CD4-positive, alpha-beta T cell treated with Interleukin-4 for 1 hour (primary cell): ENCODE measurements at regions not wholly inside any gene's neighbourhood (a gene's known extent, or its start where the extent isn't known, plus 50 kb on each side); places are given as distances from the start of the nearest gene placed in this dataset.
"Not testable (repeated sequence)": the region's sequence is repeated elsewhere in the genome, so short reads cannot be mapped to it uniquely, and the experiment has no call there.

ENCODE experiments used
- DNase-seq, 2 donors: peaks; one replicate each; pipeline ENCODE4 v3.0.0-alpha.2; 2020 to 2022

DNA sequence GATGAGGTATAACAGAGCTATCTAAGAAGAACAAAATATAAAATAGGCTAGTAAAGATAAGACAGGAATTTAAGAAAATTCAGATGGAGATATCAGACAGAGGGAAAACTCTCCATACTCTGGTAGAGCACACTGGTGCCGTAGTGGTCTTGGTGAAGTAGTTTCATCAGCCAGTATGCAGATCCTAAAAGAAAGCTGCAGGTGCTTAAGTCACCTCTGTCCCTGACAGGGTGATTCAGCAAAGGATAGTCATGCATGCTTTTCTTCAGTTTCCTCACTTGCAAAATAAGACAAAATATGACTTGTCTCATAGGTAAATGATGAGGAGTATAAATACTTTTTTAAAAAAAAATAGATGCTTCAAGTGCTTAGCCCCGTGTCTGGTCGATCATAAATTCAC is 794.9 kb downstream of the TNS3 start:
- no peak for DNase-seq

DNA sequence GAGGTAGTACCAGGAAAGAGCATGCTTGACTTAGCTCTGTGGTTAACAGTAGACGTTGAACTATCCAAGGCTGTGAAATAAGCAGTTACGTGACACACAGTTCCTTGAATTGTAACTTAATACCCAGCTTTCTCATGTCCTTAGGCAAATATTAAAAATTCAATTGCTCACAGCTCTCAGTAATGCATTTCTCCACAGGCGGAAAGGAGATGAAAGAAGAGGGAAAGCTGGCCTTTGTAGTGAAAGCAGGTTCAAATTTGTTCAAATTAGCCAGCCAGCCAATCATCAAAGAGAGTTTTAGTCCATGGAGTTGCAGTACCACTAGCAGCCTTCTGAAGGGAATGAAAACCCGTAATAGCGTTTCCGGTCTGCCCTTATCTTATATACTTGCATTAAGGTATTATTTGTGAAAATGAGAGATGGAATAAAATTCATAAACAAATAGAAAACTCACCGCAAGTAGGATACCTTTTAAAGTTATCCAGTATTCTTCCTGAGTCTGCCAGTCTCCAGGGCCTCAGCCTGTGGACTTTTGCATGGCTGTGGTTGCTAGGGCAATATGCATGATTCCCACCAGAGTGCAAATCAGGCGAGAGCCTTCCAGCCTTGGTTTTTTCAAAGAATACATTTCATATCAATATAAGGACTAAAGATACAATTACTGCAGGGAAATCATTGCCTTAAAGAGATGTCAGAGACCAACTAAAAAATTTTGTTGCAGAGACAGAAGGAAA is 795.5 kb downstream of the TNS3 start:
- no peak for DNase-seq

DNA sequence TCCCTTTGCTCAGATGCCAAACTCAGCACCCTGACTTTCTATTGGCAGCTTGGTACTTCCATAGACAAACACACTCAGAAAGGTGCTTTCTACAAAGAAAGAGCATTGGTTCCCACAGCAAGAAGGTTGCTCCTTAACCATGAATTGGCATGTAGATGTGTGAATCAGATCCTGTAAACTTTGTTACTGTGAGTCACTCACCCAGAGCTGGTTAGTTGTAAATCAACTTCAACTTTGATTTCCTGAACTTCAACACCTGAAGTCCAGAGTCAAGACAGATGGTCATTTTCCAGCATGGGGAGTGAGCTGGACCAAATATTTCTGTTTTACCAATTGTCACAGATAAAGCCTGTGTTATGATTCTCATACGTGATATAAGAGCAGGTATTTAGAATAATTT is 797.2 kb downstream of the TNS3 start:
- DNase-seq: no peak

DNA sequence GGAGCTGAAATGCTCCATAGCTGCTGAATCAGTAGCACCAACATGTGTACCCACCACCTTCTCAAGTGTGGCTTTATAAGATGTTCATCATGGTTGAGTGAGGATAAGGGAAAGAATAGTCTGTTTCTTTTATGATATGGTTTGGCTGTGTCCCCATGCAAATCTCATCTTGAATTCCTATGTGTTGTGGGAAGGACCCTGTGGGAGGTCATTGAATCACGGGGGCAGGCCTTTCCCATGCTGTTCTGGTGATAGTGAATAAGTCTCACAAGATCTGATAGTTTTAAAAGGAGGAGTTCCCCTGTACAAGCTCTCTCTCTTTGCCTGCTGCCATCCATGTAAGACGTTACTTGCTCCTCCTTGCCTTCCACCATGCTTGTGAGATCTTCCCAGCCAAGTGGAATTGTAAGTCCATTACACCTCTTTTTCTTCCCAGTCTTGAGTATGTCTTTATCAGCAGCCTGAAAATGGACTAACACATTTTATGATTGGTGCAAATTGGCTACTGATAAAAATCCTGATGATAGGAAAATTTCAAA is 799.9 kb downstream of the TNS3 start:
- no peak for DNase-seq

DNA sequence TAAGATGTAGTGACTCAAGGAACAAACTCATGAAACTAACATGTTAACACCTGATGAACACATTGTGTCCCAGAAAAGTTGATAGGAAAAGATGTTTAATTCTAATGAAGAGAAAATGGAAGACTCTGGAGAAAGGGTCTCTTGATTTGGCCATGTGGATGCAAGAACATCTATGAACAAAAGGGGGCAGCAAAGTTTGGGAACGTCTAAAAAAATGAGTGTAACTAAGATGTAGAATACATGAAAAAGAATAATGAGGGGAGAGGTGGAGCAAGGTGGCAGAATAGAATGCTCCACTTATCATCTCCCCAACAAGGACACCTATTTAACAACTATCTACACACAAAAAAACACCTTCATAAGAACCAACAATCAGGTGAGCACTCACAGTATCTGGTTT is 805.1 kb downstream of the TNS3 start:
- no peak for DNase-seq

DNA sequence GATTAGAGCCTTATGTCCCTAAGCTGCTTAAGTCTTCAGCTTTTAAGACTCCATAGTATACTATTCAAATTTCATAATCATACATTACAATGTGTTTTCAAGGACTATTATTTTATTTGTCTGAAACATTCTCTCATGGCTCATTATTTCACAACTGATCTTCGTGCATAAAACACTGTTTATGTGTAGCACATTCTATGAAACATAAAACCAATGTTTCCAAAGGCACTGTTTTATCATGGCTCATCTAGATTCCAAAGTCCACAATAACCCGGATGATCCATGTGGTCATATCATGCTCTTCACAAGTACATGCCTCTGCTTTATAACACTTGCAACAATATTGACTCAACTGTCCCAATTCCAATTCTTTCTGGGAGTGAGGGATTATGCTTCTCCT is 806.1 kb downstream of the TNS3 start:
- no peak for DNase-seq

DNA sequence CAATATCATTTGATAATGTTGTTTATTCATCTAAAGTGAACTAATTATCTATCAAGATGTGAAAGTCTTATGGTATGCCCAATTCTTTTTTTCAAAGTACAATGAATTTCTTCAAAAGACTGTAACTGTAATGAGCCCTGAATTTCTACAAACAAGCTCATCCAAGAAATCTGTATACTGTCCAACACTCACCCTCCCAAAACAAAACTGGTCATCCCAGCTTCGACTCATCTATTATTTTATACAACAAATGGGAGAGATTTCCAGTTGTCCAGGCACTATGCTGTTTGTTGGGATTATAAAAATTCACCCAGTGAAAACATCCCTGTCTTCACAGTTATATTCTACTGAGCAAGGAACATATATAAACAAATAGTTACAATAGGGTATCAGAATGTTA is 806.9 kb downstream of the TNS3 start:
- no peak for DNase-seq

DNA sequence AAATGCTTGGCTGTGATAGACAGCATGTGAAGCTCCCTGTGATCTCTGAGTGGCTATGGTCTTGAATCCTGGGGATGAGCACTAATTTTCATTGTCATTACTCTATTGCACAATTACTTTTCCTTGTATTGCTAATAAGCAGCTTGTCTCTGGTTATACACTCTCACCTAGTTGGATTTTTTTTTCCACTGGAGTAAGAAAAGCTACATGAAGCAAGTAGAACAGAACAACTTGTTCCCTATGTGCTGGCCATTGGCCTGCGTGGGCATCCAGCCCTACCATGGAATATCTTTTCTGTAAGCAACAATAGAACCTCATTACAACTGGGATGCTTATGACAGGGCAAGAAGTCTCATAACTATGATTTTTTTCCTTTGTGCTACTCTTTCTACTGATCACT is 807.4 kb downstream of the TNS3 start:
- DNase-seq: no peak

DNA sequence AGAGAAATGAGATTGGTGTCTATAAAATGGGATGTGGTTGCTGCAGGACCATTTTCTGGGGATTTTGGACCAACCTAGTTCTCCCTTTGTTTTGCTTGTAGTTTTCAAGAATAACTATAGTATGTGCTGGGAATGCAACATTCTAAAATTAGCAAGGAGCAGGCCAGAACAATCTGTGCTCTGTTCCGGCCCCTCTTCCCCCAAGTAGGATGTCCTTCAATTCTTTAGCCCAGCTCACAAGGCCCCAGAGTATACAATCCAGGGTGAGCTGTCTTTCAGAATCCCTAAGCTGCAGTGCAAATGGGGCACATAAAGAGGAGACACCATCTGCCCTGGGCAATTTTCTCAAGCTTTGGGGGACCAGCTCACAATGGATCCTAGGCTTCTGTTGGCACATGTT is 809.1 kb downstream of the TNS3 start:
- no peak for DNase-seq

DNA sequence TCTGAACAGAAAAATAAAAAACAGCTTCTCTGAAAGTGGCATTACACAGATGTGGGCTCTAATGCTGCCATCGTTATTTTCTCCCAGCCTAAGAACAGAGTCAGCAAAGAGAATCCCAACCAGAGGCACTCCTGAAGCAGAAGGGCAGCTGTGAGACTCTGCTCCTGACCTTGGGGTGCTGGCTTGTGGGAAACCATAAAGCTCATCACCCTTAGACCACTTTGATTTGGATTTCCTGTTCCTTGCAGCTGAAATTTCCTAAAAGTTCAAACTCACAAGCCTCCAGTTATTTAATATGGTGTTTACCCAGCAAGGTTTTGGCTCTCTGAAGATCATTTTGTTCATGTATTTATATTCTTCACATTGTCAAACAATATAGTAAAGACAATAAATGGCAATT is 814.8 kb downstream of the TNS3 start:
- no peak for DNase-seq

DNA sequence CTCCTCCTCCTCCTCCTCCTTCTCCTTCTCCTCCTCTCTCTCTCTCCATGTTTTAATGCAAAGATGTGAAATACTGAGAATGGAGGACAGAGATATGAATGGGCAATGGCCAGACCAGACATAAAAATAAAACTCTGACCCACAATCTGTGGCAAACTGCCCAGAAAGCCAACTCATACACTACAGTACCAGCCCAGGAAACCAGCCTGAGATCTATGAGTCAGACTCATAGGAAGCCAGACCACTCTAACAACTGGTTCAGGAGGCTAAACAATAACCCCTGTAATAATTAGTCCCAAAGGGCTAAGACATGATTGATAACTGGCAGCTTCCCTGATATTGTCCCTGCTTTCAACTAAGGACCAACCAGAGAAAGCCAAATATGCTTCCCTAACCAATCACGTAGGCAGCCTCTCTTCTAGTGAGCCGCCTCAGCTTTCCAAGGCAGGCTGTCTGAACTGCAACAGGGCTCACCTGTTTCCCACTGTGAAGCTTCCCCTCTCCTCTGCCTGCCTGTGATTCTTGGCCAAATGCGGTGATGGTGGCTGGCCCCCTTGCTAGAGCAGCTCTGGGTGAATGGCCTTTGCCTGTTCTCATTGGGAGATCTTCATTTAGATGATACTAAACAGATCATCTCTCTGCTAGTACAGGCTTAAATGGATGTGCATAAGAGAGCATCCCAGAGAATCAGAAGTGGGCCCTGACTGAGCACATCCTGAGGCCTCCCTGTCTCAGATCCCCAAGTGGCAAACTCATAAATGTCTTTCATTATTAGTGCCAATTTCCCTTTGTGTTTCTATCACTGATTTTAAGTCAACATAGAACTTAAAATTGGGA is 817.6 kb downstream of the TNS3 start:
- no peak for DNase-seq

DNA sequence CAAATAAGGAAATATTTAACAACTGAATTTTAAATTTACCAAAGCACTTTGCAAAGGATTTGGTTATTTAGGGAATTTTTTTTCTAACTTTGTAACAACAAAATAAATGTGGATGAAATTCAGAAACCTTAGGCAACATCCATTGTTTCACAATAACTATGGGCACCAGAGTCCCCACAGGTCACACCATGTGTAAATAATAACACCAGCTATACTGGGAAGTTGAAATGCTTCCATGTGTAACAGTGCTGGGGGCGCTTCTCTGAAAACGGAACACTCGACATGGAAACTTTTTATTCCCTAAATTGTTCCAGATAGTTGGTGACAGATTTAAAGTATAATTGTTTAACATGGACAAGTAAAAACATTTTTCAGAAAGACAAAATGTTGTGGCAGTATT is 818.6 kb downstream of the TNS3 start:
- DNase-seq: no peak

DNA sequence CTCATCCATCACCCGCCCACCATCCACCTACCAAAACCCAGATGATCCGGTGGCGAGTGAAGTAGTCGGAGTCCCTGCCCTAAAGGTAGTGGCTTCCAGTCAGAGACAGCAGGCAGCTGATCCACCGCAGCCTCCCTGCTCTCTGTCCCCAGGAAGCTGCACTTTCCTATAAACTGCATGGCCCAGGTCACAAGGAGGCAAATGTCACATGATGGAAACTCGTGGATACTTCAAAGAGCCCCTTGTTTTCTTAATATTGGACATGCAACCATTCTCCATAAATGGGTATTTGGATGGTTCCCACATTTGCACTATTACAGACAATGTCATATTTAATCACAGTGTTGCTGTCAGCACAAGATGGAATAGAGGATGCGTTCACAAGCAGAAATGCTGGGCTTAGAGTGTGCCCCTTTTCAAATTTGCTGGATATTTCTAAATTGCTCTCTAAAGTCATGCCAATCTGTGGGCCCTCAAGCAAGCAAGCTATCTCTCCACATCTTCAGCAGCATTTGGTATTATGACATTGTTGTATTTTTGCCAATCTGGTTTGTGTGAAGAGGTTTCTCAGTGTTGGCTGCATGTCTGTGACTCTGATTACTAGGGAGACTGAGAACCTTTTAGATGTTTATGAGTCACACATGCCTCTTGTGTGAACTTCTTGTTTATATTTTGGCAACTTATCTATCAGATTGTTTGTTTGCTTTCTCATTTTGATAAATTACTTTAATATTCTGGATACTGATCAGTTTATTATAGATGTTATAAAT is 822.0 kb downstream of the TNS3 start:
- DNase-seq: no peak

DNA sequence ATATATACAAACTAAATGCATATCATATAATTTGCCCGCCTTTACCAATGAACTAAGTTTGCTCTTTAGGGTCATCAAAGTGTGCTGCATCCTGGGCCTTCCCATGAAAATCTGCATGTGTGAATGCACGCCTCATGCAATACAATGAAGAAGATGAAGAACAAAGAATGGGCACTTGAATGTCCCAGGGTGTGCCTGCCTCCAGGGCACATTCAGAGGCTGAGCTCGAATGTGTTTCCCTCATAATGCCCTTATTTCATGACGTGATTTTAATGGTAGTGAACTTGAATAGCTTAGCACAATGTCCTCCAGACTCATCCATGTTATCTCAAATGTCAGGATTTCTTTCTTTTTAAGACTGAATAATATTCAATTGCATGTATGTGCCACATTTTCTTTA is 824.9 kb downstream of the TNS3 start:
- DNase-seq: no peak

DNA sequence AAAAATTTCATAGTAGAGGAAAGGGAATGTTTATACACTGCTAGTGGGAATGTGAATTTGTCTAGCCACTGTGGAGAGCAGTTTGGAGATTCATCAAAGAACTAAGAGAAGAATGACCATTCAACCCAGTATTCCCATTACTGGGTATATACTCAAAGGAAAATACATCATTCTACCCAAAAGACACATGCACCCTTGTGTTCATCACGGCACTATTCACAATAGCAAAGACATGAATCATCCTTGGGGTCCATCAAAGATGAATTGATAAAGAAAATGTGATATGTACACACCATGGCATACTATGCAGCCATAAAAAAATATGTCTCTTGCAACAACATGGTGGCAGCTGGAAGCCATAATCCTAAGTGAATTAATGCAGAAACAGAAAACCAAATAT is 825.7 kb downstream of the TNS3 start:
- no peak for DNase-seq

DNA sequence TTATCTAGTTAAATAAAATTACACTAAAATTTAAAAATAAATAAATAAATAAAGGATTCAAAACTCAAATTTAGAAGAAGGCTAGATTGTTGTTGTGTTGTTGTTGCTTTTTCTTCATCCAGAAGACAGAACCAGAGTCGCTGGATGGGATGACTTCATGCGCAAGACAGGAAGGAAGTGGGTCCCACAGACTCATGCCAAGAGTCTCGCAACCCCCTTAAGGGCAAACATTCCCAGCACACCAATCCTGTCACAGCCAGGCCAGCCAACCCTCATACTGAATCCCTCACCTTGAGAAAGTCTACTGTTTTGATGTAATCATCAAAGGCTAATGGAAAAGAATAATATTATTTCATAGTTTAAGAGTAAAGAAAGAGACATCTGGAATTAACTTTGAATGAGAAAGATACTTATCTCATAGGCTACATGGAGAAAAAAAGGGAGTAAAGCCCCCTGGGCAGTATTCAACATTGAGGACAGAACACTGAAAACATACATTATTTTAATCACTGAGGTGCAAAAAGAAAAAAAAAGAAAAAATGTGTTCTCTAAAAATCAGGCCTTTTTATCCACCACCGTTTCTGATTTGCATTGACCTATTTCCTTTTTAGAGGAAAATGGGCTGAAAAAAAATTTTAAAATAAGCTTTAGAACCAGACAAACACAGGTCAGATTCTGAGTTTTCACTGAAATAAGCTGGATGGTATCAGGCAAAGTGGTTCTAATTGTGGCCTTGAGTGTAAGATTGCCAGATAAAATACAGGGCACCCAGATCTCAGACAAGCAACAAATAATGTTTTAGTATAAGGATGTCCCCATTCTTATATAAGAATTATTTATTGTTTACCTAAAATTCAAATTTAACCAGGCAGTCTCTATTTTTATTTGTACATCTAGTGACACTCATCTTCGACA is 826.5 kb downstream of the TNS3 start:
- DNase-seq: no peak

DNA sequence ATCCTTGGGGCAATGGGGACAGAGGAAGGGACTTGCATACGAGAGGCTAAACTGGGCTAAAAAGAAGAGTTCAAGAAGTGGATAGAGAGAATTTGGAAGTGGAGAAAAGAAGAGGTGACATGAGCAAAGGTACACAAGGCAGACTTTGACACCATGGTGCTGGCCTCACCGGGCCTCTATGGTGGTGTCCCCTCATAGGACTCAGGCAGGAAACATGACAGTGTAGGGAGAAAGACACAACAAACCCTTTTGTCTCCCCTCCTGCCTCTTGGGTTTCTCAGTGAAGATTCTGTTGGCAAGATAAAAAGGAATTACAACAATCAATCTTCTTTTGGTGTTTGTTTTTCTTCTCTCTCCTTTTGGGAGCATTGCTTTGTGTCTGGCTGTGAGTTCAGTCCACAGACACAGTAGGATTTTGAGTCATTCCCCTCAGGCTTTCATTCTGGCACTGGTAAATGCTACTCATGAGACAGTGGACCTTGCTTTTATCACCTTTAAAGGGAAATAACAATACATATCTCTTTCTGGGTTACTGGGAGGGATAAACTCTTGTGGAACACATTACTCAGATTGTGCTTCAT is 827.7 kb downstream of the TNS3 start:
- no peak for DNase-seq

DNA sequence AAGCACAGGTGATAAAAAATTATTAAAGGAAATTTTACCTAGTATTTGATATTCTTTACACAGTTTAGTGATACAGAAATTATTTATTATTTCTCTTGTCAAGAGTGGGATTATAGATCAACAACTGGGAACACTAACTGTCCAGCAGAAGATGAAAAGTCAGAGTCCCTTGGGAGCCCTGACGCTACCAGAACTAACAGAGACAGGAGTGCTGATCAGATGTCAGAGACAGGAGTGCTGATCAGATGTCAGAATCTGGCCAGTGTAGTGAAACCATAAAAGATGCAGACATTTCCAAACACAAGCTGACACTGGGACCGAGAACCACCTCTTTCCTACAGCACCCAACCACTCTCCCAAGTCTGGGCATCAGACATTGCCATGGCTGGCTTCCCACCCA is 828.2 kb downstream of the TNS3 start:
- no peak for DNase-seq

DNA sequence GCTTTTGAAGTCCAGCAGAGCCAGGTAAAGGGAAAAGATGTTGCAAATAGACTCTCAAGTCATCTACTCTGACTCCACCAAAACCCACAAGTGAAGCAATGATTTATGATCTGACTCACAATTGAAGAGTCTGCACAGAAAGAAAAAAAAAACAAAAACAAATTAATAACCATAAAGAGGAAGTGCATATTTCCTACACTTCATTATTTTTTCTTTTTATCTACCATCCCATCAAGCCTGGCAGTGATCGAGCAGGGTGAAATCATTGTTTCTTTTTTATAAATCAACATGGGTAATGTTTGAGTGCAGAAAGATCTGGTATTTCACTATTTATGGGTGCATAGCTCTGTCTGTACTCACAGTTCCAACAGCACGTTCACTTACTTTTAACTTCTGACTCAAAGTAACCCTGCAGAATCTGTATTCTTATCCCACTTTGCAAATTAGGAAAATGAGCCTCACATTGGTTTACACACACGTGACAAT is 829.0 kb downstream of the TNS3 start:
- no peak for DNase-seq

DNA sequence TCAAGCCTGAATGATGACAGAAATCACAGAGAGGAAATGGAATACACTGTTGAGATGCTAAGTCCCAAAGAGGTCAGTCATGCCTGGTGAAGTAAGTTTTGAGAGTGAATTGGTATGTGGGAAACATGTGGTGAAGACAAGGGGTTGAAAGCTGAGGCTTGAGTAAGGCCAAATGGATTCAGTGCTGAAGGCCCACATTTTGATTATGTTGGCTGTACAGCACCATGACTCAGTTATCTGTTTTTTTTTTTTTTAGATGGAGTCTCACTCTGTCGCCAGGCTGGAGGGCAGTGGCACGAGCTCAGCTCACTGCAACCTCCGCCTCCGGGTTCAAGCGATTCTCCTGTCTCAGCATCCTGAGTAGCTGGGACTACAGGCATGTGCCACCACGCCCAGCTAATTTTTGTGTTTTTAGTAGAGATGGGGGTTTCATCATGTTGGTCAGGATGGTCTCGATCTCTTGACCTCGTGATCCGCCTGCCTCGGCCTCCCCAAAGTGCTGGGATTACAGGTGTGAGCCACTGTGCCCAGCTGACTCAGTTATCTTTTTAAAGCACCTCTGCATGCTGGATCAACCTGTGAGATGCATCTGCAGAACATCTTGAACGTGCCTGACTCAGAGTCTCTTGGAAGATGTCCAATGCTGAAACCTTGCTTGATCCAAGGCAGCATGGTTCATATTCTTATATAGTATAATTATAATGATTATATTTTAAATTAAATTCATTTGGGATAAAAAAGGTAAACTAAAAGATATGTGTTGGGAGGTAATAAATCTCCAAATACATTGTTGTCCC is 829.8 kb downstream of the TNS3 start:
- not testable (repeated sequence) for DNase-seq

DNA sequence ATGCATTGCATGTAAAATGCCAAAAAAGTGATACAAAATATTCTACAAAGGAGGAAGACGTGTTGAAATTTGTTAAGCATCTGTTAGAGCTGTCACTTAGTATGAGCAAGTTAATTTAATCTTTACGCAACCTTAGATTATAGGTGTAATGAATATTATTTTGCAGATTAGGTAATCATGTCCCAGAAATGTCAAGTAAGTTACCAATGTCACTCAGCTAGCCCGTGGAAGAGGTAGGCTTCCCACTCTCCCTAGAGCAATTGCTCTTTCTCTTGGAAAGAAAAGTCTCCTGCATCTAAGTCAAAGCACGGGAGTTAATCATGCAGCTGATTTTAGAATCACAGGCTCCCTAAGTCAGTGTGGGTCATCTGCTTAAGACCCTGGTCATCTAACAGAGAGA is 830.4 kb upstream of the IGFBP3 start:
- no peak for DNase-seq
